ENCODE measurements at regions not wholly inside any gene's neighbourhood (a gene's known extent, or its start where the extent isn't known, plus 50 kb on each side); places are given as distances from the start of the nearest gene placed in this dataset.
"Not testable (repeated sequence)": the region's sequence is repeated elsewhere in the genome, so short reads cannot be mapped to it uniquely, and the experiment has no call there.

DNA sequence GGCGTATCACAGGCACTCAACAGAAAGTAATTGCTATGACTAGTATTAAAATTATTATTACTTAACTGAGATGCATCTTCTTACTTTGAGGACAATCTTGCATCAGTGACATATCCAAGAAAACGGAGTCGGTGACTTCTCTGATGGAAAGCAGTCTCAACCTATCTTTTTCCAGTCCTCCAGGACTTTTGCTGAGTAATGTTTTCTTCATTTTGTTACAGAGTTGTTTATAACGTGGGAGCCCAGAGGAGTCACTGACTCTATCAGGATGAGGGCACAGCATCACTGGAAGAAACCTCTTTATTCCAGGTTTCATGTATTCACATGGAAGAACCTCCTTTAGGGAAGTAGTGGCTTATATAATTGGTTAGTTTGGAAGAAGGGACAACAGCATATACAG is 51.5 kb upstream of the MELK start:
- no peaks in the 10 kb centered on the region for H3K9me3 Mint-ChIP-seq
- no peak overlapping the region for H3K27ac Mint-ChIP-seq
- H3K4me1 Mint-ChIP-seq (ENCODE audit: low read depth) = no peaks in the 10 kb centered on the region
- intact Hi-C loops (cut with micrococcal nuclease) = no loop called here
- DNase-seq = no peak
- CTCF ChIA-PET = no interaction called here
- no peak overlapping the region for H3K4me3 Mint-ChIP-seq
- no peaks in the 10 kb centered on the region for H3K36me3 Mint-ChIP-seq
- H3K27me3 Mint-ChIP-seq = no peaks in the 10 kb centered on the region
- POLR2A ChIA-PET = no interaction called here

DNA sequence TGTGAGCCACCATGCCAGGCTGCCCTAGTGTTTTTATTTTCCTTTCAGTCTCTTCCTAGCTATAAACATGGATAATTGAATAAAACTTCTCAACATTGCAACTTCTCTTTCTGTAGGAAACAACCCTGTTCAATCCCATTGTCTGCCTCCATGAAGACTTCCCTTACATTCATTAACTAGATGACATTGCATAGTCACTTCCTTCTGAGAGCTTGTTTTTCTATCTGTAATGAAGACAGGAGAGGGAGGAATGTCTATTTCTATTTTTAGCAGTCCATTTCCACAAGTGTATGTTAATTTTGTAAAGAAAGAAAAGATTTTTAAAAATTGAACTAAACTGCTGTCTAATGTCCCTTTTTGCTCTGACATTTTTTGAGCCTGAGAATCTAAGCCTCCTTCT is 55.6 kb upstream of the MELK start:
- no peaks in the 10 kb centered on the region for H3K36me3 Mint-ChIP-seq
- H3K27ac Mint-ChIP-seq = no peak overlapping the region
- intact Hi-C loops (cut with micrococcal nuclease) = no loop called here
- ChIA-PET CTCF (interaction anchor here (1.3 to 1.4 kb wide), 2 partner anchors 108 to 110 kb away, joined by 3 read pairs; no protein-coding TSS in a partner anchor), POLR2A (no interaction called here)
- no peaks in the 10 kb centered on the region for H3K9me3 Mint-ChIP-seq
- no peaks in the 10 kb centered on the region for H3K27me3 Mint-ChIP-seq
- no peak overlapping the region for H3K4me3 Mint-ChIP-seq
- H3K4me1 Mint-ChIP-seq (ENCODE audit: low read depth) = no peaks in the 10 kb centered on the region
- DNase-seq = no peak

DNA sequence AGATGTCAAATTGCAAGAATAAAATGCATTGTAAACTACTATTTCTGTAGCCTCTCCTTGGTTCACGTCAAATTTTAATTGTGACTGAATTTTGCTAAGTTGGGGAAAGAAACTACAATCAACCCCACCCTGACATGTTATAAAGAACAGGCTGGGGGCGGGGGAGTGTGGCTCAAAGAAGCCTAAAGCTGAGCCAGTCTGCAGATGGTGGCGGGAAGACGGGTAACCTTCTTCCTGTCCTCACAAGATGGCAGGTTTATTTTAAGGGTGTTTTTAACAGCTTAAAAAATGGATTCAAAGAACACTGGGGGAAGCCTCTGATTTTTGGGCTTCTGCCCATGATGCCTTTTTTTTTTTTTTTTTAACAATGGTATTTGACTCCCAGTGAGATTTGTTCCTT is 68.5 kb upstream of the MELK start:
- peaks cover 15% of the 10 kb centered on the region for H3K4me1 Mint-ChIP-seq (ENCODE audit: low read depth)
- DNase-seq = peak; percentile 12
- POLR2A ChIA-PET = interaction anchor here (0.6 kb wide), 1 partner anchor 268 kb away, joined by 3 read pairs; no protein-coding TSS in a partner anchor
- CTCF ChIA-PET = interaction anchor here (0.9 to 1.7 kb wide), 3 partner anchors 51 to 225 kb away, joined by 3 to 5 read pairs (median 4); no protein-coding TSS in a partner anchor
- intact Hi-C loops (cut with micrococcal nuclease) = loop anchor here (5.0 to 10.0 kb wide), 2 partner anchors 51 to 817 kb away; partner anchors contain the start of gene TPM2
- no peaks in the 10 kb centered on the region for H3K27me3 Mint-ChIP-seq
- H3K9me3 Mint-ChIP-seq = no peaks in the 10 kb centered on the region
- H3K36me3 Mint-ChIP-seq = no peaks in the 10 kb centered on the region
- no peak overlapping the region for H3K4me3 Mint-ChIP-seq
- no peak overlapping the region for H3K27ac Mint-ChIP-seq

DNA sequence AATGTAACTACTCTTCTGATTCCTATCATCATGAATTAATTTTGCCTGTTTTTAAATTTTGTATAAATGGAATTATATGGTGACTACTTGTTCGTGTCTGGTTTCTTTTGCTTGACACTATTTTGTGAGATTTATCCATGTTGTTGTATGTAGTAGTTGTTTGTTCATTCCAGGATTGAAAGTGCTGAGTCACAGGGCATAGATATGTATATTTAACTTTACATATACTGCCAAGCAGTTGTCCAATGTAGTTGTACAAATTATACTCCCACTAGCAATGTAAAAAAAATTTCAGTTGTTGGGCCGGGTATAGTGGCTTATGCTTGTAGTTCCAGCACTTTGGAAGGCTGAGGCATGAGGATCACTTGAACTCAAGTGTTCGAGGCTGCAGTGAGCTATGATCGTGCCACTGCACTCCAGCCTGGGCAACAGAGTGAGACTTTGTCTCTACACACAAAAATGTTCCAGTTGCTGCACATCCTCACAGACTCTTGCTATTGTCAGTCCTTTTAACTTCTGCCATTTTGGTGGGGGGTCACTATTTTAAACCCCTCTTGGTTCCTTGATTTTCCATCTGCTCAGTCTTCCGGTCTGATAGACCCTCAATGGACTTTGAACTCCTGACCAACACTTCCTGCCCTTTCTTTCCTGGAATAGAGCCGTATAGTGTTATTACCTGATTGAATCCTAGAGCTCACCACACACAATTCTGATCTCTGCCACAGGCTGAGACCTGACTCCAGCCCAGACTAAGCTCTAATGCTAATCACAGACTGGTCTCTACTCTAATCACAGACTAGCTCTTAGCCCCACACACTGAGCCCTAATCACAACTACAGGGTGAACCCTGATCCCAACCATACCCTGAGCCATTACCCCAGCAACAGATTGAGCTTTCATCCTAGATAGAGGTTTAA is 69.3 kb upstream of the MELK start:
- no peak overlapping the region for H3K27ac Mint-ChIP-seq
- no peaks in the 10 kb centered on the region for H3K27me3 Mint-ChIP-seq
- CTCF ChIA-PET = interaction anchor here (0.9 to 1.7 kb wide), 3 partner anchors 52 to 226 kb away, joined by 3 to 5 read pairs (median 4); no protein-coding TSS in a partner anchor
- no peaks in the 10 kb centered on the region for H3K36me3 Mint-ChIP-seq
- intact Hi-C loops (cut with micrococcal nuclease) = loop anchor here (5.0 to 10.0 kb wide), 2 partner anchors 51 to 816 kb away; partner anchors contain the start of gene TPM2
- peaks cover 15% of the 10 kb centered on the region for H3K4me1 Mint-ChIP-seq (ENCODE audit: low read depth)
- no peak for DNase-seq
- H3K9me3 Mint-ChIP-seq = no peaks in the 10 kb centered on the region
- POLR2A ChIA-PET = interaction anchor here (0.6 kb wide), 1 partner anchor 269 kb away, joined by 3 read pairs; no protein-coding TSS in a partner anchor
- no peak overlapping the region for H3K4me3 Mint-ChIP-seq

DNA sequence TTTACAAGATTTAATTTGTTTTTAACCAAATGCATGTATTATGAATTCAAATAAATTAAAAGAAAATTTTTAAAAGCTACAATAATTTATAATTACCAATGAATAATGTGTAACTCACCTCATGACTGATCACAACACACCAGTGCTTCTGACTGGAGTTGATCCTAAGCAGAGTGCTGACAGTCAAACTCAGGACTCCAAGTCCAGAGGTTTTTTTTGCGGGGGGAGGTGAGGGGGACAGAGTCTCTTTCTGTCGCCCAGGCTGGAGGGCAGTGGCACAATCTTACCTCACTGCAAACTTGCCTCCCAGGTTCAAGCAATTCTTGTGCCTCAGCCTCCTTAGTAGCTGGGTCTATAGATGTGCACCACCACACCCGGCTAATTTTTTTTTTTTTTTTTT is 71.0 kb upstream of the MELK start:
- Mint-ChIP-seq H3K36me3 (no peaks in the 10 kb centered on the region), H3K4me1 (ENCODE audit: low read depth) (peaks cover 15% of the 10 kb centered on the region), H3K9me3 (no peaks in the 10 kb centered on the region), H3K27ac (no peak overlapping the region), H3K27me3 (no peaks in the 10 kb centered on the region), H3K4me3 (no peak overlapping the region)
- DNase-seq = no peak
- intact Hi-C loops (cut with micrococcal nuclease) = loop anchor here (5.0 to 10.0 kb wide), 2 partner anchors 53 to 814 kb away; partner anchors contain the start of gene TPM2
- ChIA-PET CTCF (interaction anchor here (0.9 to 1.2 kb wide), 2 partner anchors 55 to 95 kb away, joined by 3 to 5 read pairs; no protein-coding TSS in a partner anchor), POLR2A (interaction anchor here (0.7 kb wide), 1 partner anchor 34 kb away, joined by 3 read pairs; no protein-coding TSS in a partner anchor)

DNA sequence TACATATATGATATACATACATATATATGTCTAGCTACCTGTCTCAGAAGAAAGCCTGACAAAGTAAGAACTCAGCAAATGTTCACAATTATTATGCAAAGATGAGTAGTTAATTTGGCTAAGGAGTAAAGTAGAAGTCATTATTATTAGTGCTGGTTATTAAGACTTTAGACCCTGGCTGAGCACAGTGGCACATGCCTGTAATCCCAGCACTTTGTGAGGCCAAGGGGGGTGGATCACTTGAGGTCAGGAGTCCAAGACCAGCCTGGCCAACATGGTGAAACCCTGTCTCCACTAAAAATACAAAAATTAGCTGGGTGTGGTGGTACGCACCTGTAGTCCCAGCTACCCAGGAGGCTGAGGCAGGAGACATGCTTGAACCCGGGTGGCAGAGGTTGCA is 71.8 kb upstream of the MELK start:
- H3K4me3 Mint-ChIP-seq, H3K27me3 Mint-ChIP-seq, DNase-seq, H3K27ac Mint-ChIP-seq, H3K36me3 Mint-ChIP-seq, POLR2A ChIA-PET, H3K9me3 Mint-ChIP-seq: not testable (repeated sequence)
- intact Hi-C loops (cut with micrococcal nuclease) = loop anchor here (5.0 to 10.0 kb wide), 2 partner anchors 54 to 814 kb away; partner anchors contain the start of gene TPM2
- peaks cover 15% of the 10 kb centered on the region for H3K4me1 Mint-ChIP-seq (ENCODE audit: low read depth)
- CTCF ChIA-PET = interaction anchor here (0.7 to 1.2 kb wide), 2 partner anchors 94 to 205 kb away, joined by 4 to 5 read pairs; no protein-coding TSS in a partner anchor

DNA sequence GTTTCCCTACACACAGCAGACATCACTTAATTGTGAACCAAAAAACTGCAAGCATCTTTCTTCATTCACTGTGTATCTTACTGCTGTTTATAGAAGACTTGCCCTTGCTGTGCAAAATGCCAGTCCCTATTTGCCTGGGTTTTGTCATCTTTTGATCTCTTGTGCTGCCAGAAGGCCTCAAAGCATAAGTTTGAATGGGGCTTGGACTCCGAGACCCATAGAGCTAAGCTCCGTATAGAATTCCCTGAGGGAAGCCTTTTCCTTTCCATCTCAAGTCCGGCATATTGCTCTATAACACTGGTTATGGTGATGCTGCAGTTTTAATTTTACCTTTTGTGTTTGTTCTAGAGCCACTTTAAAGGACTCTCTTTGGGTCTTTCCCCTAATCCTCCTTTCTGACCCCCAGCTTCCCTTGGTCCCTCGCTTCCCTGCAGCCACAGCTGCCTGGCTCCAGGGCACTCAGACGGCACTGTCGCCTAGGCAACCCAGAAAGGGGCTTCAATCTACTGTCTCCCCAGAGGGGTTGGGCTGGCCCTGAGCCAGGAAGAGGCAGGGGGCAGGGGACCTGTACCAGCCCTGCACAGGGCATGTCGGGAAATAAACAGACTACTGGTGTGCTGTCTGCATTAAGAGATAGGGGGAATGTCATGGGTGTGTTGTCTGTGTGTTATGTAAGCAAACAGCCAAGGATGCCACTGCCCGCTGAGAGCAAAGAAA is 73.4 kb upstream of the MELK start:
- intact Hi-C loops (cut with micrococcal nuclease) = no loop called here
- ChIA-PET POLR2A (no interaction called here), CTCF (interaction anchor here (0.7 to 2.0 kb wide), 2 partner anchors 92 to 1168 kb away, joined by 3 to 7 read pairs; no protein-coding TSS in a partner anchor)
- Mint-ChIP-seq H3K4me1 (ENCODE audit: low read depth) (peaks cover 25% of the 10 kb centered on the region), H3K4me3 (no peak overlapping the region), H3K36me3 (no peaks in the 10 kb centered on the region), H3K27me3 (no peaks in the 10 kb centered on the region), H3K9me3 (no peaks in the 10 kb centered on the region), H3K27ac (no peak overlapping the region)
- DNase-seq = no peak

DNA sequence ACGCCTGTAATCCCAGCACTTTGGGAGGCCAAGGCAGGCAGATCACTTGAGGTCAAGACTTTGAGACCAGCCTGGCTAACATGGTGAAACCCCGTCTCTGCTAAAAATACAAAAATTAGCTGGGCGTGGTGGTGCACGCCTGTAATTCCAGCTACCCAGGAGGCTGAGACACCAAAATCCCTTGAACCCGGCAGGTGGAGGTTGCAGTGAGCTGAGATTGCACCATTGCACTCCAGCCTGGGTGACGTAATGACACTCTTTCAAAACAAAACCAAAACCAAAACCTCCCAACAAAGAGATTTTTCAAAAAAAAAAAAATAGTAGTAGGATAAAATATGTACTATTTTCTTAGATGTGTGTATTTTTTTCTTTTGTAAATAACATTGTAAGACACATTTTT is 79.1 kb upstream of the MELK start:
- peak overlapping the region; percentile 78 for H3K27ac Mint-ChIP-seq
- intact Hi-C loops (cut with micrococcal nuclease) = loop anchor here (1.0 kb wide), 1 partner anchor 35 kb away; no protein-coding TSS in a partner anchor
- POLR2A ChIA-PET, H3K9me3 Mint-ChIP-seq, H3K36me3 Mint-ChIP-seq, H3K27me3 Mint-ChIP-seq: not testable (repeated sequence)
- CTCF ChIA-PET = interaction anchor here (0.7 kb wide), 2 partner anchors 62 to 86 kb away, joined by 3 read pairs; no protein-coding TSS in a partner anchor
- DNase-seq = peak; percentile 60
- H3K4me3 Mint-ChIP-seq = peak overlapping the region; percentile 64
- H3K4me1 Mint-ChIP-seq (ENCODE audit: low read depth) = peaks cover 52% of the 10 kb centered on the region

DNA sequence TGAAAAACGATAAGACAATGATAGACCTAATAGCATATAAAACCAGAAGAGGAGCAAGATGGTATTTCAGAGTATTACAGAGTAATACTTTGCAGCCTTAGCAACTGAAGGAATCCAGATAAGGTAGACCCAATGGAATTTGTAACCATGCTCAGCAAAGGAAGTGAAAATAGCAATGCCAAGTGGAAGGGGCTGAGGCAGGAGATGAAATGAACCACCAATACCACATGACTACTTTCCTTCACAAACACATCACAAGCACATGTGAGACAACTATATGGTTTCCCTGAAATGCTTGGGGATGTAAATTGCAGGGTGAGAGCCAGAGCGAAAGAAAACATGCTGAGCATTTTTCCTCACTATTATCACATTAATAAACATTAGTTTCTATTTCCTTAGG is 79.8 kb upstream of the MELK start:
- H3K9me3 Mint-ChIP-seq = no peaks in the 10 kb centered on the region
- intact Hi-C loops (cut with micrococcal nuclease) = loop anchor here (1.0 kb wide), 1 partner anchor 35 kb away; no protein-coding TSS in a partner anchor
- ChIA-PET POLR2A (no interaction called here), CTCF (no interaction called here)
- no peaks in the 10 kb centered on the region for H3K36me3 Mint-ChIP-seq
- peak overlapping the region; percentile 49 for H3K4me3 Mint-ChIP-seq
- H3K27me3 Mint-ChIP-seq = no peaks in the 10 kb centered on the region
- H3K27ac Mint-ChIP-seq = peak overlapping the region; percentile 73
- peaks cover 56% of the 10 kb centered on the region for H3K4me1 Mint-ChIP-seq (ENCODE audit: low read depth)
- peak; percentile 32 for DNase-seq

DNA sequence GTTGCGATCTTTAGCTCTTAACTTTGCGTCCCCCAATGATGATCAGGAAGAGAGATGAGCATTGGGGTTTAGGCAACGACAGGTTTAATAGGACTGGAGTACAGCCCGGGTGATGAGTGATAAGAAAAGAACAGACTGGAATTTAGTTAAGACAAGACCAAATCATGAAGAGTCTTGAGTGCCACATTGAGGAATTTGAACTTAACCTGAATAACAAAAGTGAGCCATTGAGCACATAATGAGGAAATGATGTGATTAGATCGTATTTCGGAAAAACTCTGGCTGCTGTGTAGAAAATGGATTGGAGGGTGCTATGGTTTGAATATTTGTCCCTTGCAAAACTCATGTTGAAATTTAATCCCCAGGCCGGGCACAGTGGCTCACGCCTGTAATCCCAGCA is 83.2 kb upstream of the MELK start:
- Mint-ChIP-seq H3K36me3 (peaks cover 2% of the 10 kb centered on the region), H3K4me1 (ENCODE audit: low read depth) (peaks cover 63% of the 10 kb centered on the region), H3K4me3 (no peak overlapping the region), H3K27me3 (no peaks in the 10 kb centered on the region), H3K9me3 (no peaks in the 10 kb centered on the region), H3K27ac (peak overlapping the region; percentile 52)
- ChIA-PET CTCF (interaction anchor here (0.5 to 1.5 kb wide), 2 partner anchors 240 to 299 kb away, joined by 3 to 5 read pairs; no protein-coding TSS in a partner anchor), POLR2A (no interaction called here)
- DNase-seq = no peak
- intact Hi-C loops (cut with micrococcal nuclease) = no loop called here

DNA sequence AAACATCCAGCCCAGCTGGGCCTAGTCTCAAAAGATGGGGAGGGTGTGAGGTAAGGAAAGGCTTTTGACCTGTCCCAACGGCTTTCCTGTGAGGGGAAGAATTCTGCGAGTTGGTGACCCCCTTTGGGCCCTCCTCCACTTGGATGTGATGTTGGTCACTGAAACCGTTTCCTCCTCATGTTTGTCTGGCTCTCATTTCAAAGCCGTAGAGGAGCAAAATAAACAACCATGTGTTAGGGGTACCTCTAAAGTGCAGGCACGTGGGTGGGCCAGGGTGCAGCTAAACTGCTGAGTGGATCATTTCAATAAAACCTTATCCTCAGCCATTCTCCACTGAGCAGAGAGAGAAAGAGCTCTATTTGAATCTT is 84.3 kb upstream of the MELK start:
- POLR2A ChIA-PET = interaction anchor here (0.6 to 2.3 kb wide), 5 partner anchors 30 to 299 kb away, joined by 3 to 8 read pairs (median 7); partner anchors contain the start of gene RNF38
- peaks cover 2% of the 10 kb centered on the region for H3K36me3 Mint-ChIP-seq
- H3K9me3 Mint-ChIP-seq = no peaks in the 10 kb centered on the region
- peak overlapping the region; percentile 97 for H3K27ac Mint-ChIP-seq
- intact Hi-C loops (cut with micrococcal nuclease) = no loop called here
- peak overlapping the region; percentile 85 for H3K4me3 Mint-ChIP-seq
- CTCF ChIA-PET = interaction anchor here (0.6 to 1.7 kb wide), 5 partner anchors 21 to 241 kb away, joined by 3 to 11 read pairs (median 4); no protein-coding TSS in a partner anchor
- DNase-seq = peak; percentile 39
- H3K4me1 Mint-ChIP-seq (ENCODE audit: low read depth) = peaks cover 62% of the 10 kb centered on the region
- no peaks in the 10 kb centered on the region for H3K27me3 Mint-ChIP-seq
